Ectodermal cell (in vitro differentiated cells): ENCODE measurements at regions not wholly inside any gene's neighbourhood (a gene's known extent, or its start where the extent isn't known, plus 50 kb on each side); places are given as distances from the start of the nearest gene placed in this dataset.
"Not testable (repeated sequence)": the region's sequence is repeated elsewhere in the genome, so short reads cannot be mapped to it uniquely, and the experiment has no call there.

ENCODE experiments used
- H3K27ac ChIP-seq: 2 replicates; pipeline ENCODE4 v1.7.0; 2013; ENCODE audit warnings: mild to moderate bottlenecking, low read depth, low read length; ENCODE audit not compliant: insufficient read depth, poor library complexity, severe bottlenecking
- H3K27me3 ChIP-seq: 2 replicates; pipeline ENCODE4 v1.7.0; 2013; ENCODE audit warnings: mild to moderate bottlenecking, low read length; ENCODE audit not compliant: insufficient read depth, control insufficient read depth, poor library complexity, severe bottlenecking
- H3K36me3 ChIP-seq: one replicate; pipeline ENCODE4 v1.7.0; 2013; ENCODE audit warnings: low read length; ENCODE audit not compliant: control insufficient read depth, insufficient read depth
- H3K4me1 ChIP-seq: one replicate; pipeline ENCODE4 v1.7.0; 2013; ENCODE audit warnings: low read length; ENCODE audit not compliant: control insufficient read depth, insufficient read depth
- H3K4me3 ChIP-seq: 2 replicates; pipeline ENCODE4 v1.7.0; 2013; ENCODE audit warnings: low read depth, low read length, control low read depth; ENCODE audit not compliant: insufficient read depth
- H3K9me3 ChIP-seq: 2 replicates; pipeline ENCODE4 v1.7.0; 2013; ENCODE audit warnings: mild to moderate bottlenecking, low read length, moderate library complexity; ENCODE audit not compliant: control insufficient read depth
- WGBS, 2 experiments: methylation state at CpG; one replicate each; pipeline ENCODE4 v1.1.7; 2013; ENCODE audit warnings: missing lambda C conversion rate in 2 of 2; 5-methylcytosine and 5-hydroxymethylcytosine counted together

- Histone ChIP-seq H3K9me3 (no peaks in the 10 kb centered on the region), H3K27ac (no peak overlapping the region), H3K4me3 (no peak overlapping the region), H3K4me1 (no peaks in the 10 kb centered on the region), H3K36me3 (no peaks in the 10 kb centered on the region), H3K27me3 (no peaks in the 10 kb centered on the region)
- 88 to 100% methylated on average over 3 of the region's 3 CpGs for WGBS, 2 experiments
These were observed 168.4 kb downstream of the C11orf91 start for GRCh38 chr11:33532257-33532656.

- Histone ChIP-seq H3K27ac (no peak overlapping the region), H3K36me3 (no peaks in the 10 kb centered on the region), H3K9me3 (no peaks in the 10 kb centered on the region), H3K4me1 (no peaks in the 10 kb centered on the region), H3K27me3 (no peaks in the 10 kb centered on the region), H3K4me3 (no peak overlapping the region)
- WGBS, 2 experiments, result 92 to 93% methylated on average over 8 of the region's 8 CpGs
These were observed 168.9 kb downstream of the C11orf91 start for GRCh38 chr11:33531743-33532181.

- Histone ChIP-seq H3K27me3 (no peaks in the 10 kb centered on the region), H3K4me3 (no peak overlapping the region), H3K9me3 (no peaks in the 10 kb centered on the region), H3K36me3 (no peaks in the 10 kb centered on the region), H3K4me1 (no peaks in the 10 kb centered on the region), H3K27ac (no peak overlapping the region)
- 93 to 97% methylated on average over 3 to 5 of the region's 5 CpGs for WGBS, 2 experiments
These were observed 169.8 kb downstream of the C11orf91 start for GRCh38 chr11:33530815-33531214.

- H3K4me3 ChIP-seq, result no peak overlapping the region
- no peaks in the 10 kb centered on the region for H3K27me3 ChIP-seq
- H3K4me1 ChIP-seq, result no peaks in the 10 kb centered on the region
- H3K36me3 ChIP-seq, result no peaks in the 10 kb centered on the region
- no peaks in the 10 kb centered on the region for H3K9me3 ChIP-seq
- no peak overlapping the region for H3K27ac ChIP-seq
- WGBS, 2 experiments, result 93 to 95% methylated on average over 2 of the region's 2 CpGs
These were observed 171.2 kb downstream of the C11orf91 start for GRCh38 chr11:33529461-33529860.

GRCh38 chr11:33527738-33528137, 172.9 kb downstream of the C11orf91 start:
- WGBS, 2 experiments, result 92% methylated on average over 4 of the region's 4 CpGs
- H3K27me3 ChIP-seq, H3K36me3 ChIP-seq, H3K9me3 ChIP-seq, H3K4me1 ChIP-seq, H3K4me3 ChIP-seq, H3K27ac ChIP-seq: not testable (repeated sequence)

GRCh38 chr11:33525789-33526188, 174.8 kb downstream of the C11orf91 start:
- no peaks in the 10 kb centered on the region for H3K27me3 ChIP-seq
- no peak overlapping the region for H3K4me3 ChIP-seq
- H3K27ac ChIP-seq, result no peak overlapping the region
- no peaks in the 10 kb centered on the region for H3K9me3 ChIP-seq
- no peaks in the 10 kb centered on the region for H3K36me3 ChIP-seq
- 81 to 82% methylated on average over 4 of the region's 4 CpGs for WGBS, 2 experiments
- H3K4me1 ChIP-seq, result no peaks in the 10 kb centered on the region

GRCh38 chr11:33521384-33521783, 179.2 kb downstream of the C11orf91 start:
- H3K36me3 ChIP-seq, result no peaks in the 10 kb centered on the region
- H3K27ac ChIP-seq, result no peak overlapping the region
- no peaks in the 10 kb centered on the region for H3K4me1 ChIP-seq
- WGBS, 2 experiments, result 92% methylated on average over 3 of the region's 3 CpGs
- H3K9me3 ChIP-seq, result no peaks in the 10 kb centered on the region
- H3K4me3 ChIP-seq, result no peak overlapping the region
- no peaks in the 10 kb centered on the region for H3K27me3 ChIP-seq

- WGBS, 2 experiments, result 63% methylated on average over 1 of the region's 1 CpG; no CpG with 5 or more reads in 1 of the 2 experiments
- Histone ChIP-seq H3K4me3 (no peak overlapping the region), H3K9me3 (no peaks in the 10 kb centered on the region), H3K27me3 (no peaks in the 10 kb centered on the region), H3K27ac (no peak overlapping the region), H3K4me1 (no peaks in the 10 kb centered on the region), H3K36me3 (no peaks in the 10 kb centered on the region)
These were observed 180.5 kb downstream of the C11orf91 start for GRCh38 chr11:33520112-33520511.

GRCh38 chr11:33515347-33515746, 185.3 kb downstream of the C11orf91 start:
- no peaks in the 10 kb centered on the region for H3K4me1 ChIP-seq
- H3K9me3 ChIP-seq, result no peaks in the 10 kb centered on the region
- H3K36me3 ChIP-seq, result no peaks in the 10 kb centered on the region
- H3K27ac ChIP-seq, result no peak overlapping the region
- 86 to 88% methylated on average over 5 of the region's 5 CpGs for WGBS, 2 experiments
- H3K27me3 ChIP-seq, result no peaks in the 10 kb centered on the region
- H3K4me3 ChIP-seq, result no peak overlapping the region

- Histone ChIP-seq H3K4me3 (no peak overlapping the region), H3K9me3 (no peaks in the 10 kb centered on the region), H3K27me3 (no peaks in the 10 kb centered on the region), H3K36me3 (no peaks in the 10 kb centered on the region), H3K4me1 (no peaks in the 10 kb centered on the region), H3K27ac (no peak overlapping the region)
- 90 to 94% methylated on average over 5 to 6 of the region's 6 CpGs for WGBS, 2 experiments
These were observed 186.3 kb downstream of the C11orf91 start for GRCh38 chr11:33514079-33514925.
